DND-41 (cell line): ENCODE measurements at regions not wholly inside any gene's neighbourhood (a gene's known extent, or its start where the extent isn't known, plus 50 kb on each side); places are given as distances from the start of the nearest gene placed in this dataset.

Experiments used
- ATAC-seq: fragments of 200-7000 bp; cut with Tn5 transposase; 3 replicates; pipeline ENCODE4 v1.9.1; 2021; ENCODE audit warnings: low read depth; ENCODE audit not compliant: insufficient read depth
- DNase-seq: peaks from one replicate; pipeline ENCODE4 v3.0.0-alpha.2; 2020
- H2AFZ ChIP-seq: 2 replicates; pipeline ENCODE4 v1.6.0; 2012; ENCODE audit warnings: low read depth, low read length
- H3K27ac ChIP-seq: 2 replicates; pipeline ENCODE4 v1.5.1; 2012; ENCODE audit warnings: low read length, inconsistent platforms
- H3K27me3 ChIP-seq: fragments of 200-600 bp; sonication (generic); 2 replicates; pipeline ENCODE4 v1.6.0; 2012; ENCODE audit warnings: low read length, mild to moderate bottlenecking, inconsistent platforms; ENCODE audit not compliant: insufficient read depth, poor library complexity
- H3K36me3 ChIP-seq: 2 replicates; pipeline ENCODE4 v1.5.1; 2012; ENCODE audit warnings: low read length, inconsistent platforms; ENCODE audit not compliant: insufficient read depth
- H3K4me1 ChIP-seq: 2 replicates; pipeline ENCODE4 v1.5.1; 2012; ENCODE audit warnings: mild to moderate bottlenecking, low read length; ENCODE audit not compliant: insufficient read depth
- H3K4me2 ChIP-seq: 2 replicates; pipeline ENCODE4 v1.6.0; 2012; ENCODE audit warnings: mild to moderate bottlenecking, moderate library complexity, low read length, inconsistent platforms; ENCODE audit not compliant: insufficient read depth
- H3K4me3 ChIP-seq, 2 experiments: fragments of 200-600 bp in 1 of 2; shearing (Covaris generic) in 1 of 2; 2 replicates each; pipeline ENCODE4 v1.5.1; 2012 to 2016; ENCODE audit warnings: inconsistent platforms in 2 of 2, low read length in 2 of 2, mild to moderate bottlenecking in 2 of 2, low read depth in 1 of 2, moderate library complexity in 1 of 2
- H3K79me2 ChIP-seq: 2 replicates; pipeline ENCODE4 v1.6.0; 2012; ENCODE audit warnings: low read length, inconsistent platforms; ENCODE audit not compliant: insufficient read depth
- H3K9ac ChIP-seq: 2 replicates; pipeline ENCODE4 v1.6.0; 2012; ENCODE audit warnings: low read depth, mild to moderate bottlenecking, inconsistent platforms, low read length, moderate library complexity
- H3K9me3 ChIP-seq: 2 replicates; pipeline ENCODE4 v1.5.1; 2012; ENCODE audit warnings: low read length, moderate library complexity, mild to moderate bottlenecking, inconsistent platforms; ENCODE audit not compliant: insufficient read depth, severe bottlenecking
- H4K20me1 ChIP-seq: 2 replicates; pipeline ENCODE4 v1.6.0; 2012; ENCODE audit warnings: low read length; ENCODE audit not compliant: insufficient read depth
- EZH2 ChIP-seq: IDR thresholded peaks from 3 replicates; pipeline ENCODE4 v1.6.1; 2012; ENCODE audit warnings: borderline replicate concordance, low read depth, mild to moderate bottlenecking, moderate library complexity, low read length, inconsistent platforms; ENCODE audit not compliant: severe bottlenecking
- TF ChIP-seq, protein P1 (sequence below): IDR thresholded peaks from 2 replicates; pipeline ENCODE4 v1.5.1; 2012; ENCODE audit warnings: borderline replicate concordance, low read length, moderate library complexity, mild to moderate bottlenecking; ENCODE audit not compliant: poor library complexity, severe bottlenecking; ENCODE audit errors: extremely low read depth

- Histone ChIP-seq H3K79me2 (no peaks in the 10 kb centered on the region), H3K9me3 (no peaks in the 10 kb centered on the region), H3K9ac (no peak overlapping the region), H4K20me1 (0 out of 2 replicates have a peak, but pooled peaks cover 5% of the 10 kb centered on the region), H3K27ac (no peak overlapping the region), H3K4me3 (no peak overlapping the region), H3K4me1 (peaks cover 6% of the 10 kb centered on the region; the same call in 1 of the 2 replicates), H2AFZ (no peak overlapping the region), H3K4me2 (no peak overlapping the region), H3K27me3 (peaks cover 58% of the 10 kb centered on the region), H3K36me3 (no peaks in the 10 kb centered on the region)
- DNase-seq: no peak
- TF ChIP-seq EZH2: no peak
- TF ChIP-seq, protein P1, sequence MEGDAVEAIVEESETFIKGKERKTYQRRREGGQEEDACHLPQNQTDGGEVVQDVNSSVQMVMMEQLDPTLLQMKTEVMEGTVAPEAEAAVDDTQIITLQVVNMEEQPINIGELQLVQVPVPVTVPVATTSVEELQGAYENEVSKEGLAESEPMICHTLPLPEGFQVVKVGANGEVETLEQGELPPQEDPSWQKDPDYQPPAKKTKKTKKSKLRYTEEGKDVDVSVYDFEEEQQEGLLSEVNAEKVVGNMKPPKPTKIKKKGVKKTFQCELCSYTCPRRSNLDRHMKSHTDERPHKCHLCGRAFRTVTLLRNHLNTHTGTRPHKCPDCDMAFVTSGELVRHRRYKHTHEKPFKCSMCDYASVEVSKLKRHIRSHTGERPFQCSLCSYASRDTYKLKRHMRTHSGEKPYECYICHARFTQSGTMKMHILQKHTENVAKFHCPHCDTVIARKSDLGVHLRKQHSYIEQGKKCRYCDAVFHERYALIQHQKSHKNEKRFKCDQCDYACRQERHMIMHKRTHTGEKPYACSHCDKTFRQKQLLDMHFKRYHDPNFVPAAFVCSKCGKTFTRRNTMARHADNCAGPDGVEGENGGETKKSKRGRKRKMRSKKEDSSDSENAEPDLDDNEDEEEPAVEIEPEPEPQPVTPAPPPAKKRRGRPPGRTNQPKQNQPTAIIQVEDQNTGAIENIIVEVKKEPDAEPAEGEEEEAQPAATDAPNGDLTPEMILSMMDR: no peak
- no peak for ATAC-seq
These were observed 67.9 kb upstream of the GRAMD1B start for GRCh38 chr11:123362186-123362585.

DNA sequence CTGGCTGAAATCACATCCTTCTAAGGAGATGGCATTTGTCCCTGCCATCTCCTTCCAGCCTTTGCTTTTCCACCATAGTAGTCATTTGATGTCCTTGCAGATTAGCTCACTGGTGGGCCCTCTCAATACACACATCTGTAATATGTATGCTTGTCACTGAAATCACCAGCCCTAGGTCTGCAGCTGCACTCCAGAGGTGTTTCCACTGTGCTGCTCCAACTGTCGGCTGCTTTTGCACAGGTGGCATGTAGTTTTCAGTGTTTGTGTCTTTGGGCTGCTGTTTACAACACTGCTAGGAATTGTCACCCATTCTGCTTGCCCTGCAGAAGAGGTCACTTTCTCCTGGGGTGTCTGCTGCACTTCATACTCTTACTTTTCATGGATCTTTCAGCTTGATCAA lies 69.0 kb upstream of the GRAMD1B start:
- ATAC-seq (no peak), DNase-seq (no peak)
- Histone ChIP-seq H3K4me1 (peaks cover 6% of the 10 kb centered on the region; the same call in 1 of the 2 replicates), H3K4me3 (no peak overlapping the region), H3K4me2 (no peak overlapping the region), H3K79me2 (no peaks in the 10 kb centered on the region), H3K36me3 (no peaks in the 10 kb centered on the region), H3K9ac (no peak overlapping the region), H2AFZ (no peak overlapping the region), H4K20me1 (0 out of 2 replicates have a peak, but pooled peaks cover 5% of the 10 kb centered on the region), H3K27me3 (peaks cover 64% of the 10 kb centered on the region), H3K27ac (no peak overlapping the region), H3K9me3 (no peaks in the 10 kb centered on the region)
- TF ChIP-seq, protein P1: no peak
- no peak for TF ChIP-seq EZH2

DNA sequence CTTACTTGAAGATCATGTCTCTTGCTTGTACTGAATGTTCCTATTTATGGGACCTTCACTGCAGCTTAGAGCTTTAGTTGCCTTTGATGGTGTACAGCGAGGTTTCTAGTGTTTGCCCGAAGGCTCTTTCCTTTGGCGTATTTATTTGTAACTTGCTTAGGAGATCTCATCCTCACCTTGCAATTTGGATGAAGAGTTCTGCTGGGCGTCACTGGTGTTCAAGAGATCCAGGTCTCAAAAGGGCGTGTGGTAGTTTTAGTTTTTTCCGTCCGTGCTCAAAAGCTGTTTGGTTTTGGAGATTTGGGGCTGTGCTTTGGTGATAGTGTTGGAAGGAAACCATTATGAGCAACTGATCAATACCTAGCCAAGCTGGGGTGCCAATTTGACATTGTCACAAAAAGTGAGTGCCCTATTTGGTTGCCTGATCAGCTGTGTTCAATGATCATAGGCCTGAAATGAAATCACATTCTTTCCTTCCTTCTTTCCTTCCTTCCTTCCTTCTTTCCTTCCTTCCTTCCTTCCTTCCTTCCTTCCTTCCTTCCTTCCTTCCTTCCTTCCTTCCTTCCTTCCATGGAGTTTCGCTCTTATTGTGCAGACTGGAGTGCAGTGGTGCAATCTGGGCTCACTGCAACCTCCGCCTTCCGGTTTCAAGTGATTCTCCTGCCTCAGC lies 69.7 kb upstream of the GRAMD1B start:
- no peak overlapping the region for H2AFZ ChIP-seq
- H4K20me1 ChIP-seq: 0 out of 2 replicates have a peak, but pooled peaks cover 5% of the 10 kb centered on the region
- no peak for ATAC-seq
- no peak overlapping the region for H3K4me2 ChIP-seq
- no peak overlapping the region for H3K9ac ChIP-seq
- H3K27ac ChIP-seq: no peak overlapping the region
- H3K4me3 ChIP-seq: no peak overlapping the region
- no peaks in the 10 kb centered on the region for H3K9me3 ChIP-seq
- TF ChIP-seq, protein P1: no peak
- no peak for TF ChIP-seq EZH2
- H3K4me1 ChIP-seq: peaks cover 6% of the 10 kb centered on the region; the same call in 1 of the 2 replicates
- DNase-seq: no peak
- no peaks in the 10 kb centered on the region for H3K79me2 ChIP-seq
- peaks cover 62% of the 10 kb centered on the region for H3K27me3 ChIP-seq
- H3K36me3 ChIP-seq: no peaks in the 10 kb centered on the region
